Testis (tissue), 2 donors: ENCODE measurements at regions not wholly inside any gene's neighbourhood (a gene's known extent, or its start where the extent isn't known, plus 50 kb on each side); places are given as distances from the start of the nearest gene placed in this dataset.

Experiments
- DNase-seq: peaks from one replicate; pipeline ENCODE4 v3.0.0-alpha.2; 2019
- H3K27ac ChIP-seq, 2 donors: fragments of 200-600 bp; sonication (generic); one replicate each; pipeline ENCODE4 v1.5.1; 2019
- H3K27me3 ChIP-seq: fragments of 200-600 bp; sonication (generic); one replicate; pipeline ENCODE4 v1.5.1; 2019
- H3K36me3 ChIP-seq: fragments of 200-600 bp; sonication (generic); one replicate; pipeline ENCODE4 v1.5.1; 2017; ENCODE audit warnings: low read depth; ENCODE audit errors: missing control alignments
- H3K4me1 ChIP-seq: fragments of 200-600 bp; sonication (generic); one replicate; pipeline ENCODE4 v1.5.1; 2019
- H3K4me3 ChIP-seq, 2 donors: fragments of 200-600 bp; sonication (generic); one replicate each; pipeline ENCODE4 v1.5.1; 2017 to 2019
- H3K9me3 ChIP-seq: fragments of 200-600 bp; sonication (generic); one replicate; pipeline ENCODE4 v1.5.1; 2017
- POLR2A ChIP-seq: fragments of 450-650 bp; IDR thresholded peaks from one replicate; pipeline ENCODE4 v1.6.1; 2017; ENCODE audit warnings: antibody characterized with exemption, mild to moderate bottlenecking, moderate library complexity
- WGBS, 2 donors: methylation state at CpG; one replicate each; pipeline ENCODE4 v1.1.5; 2018; 5-methylcytosine and 5-hydroxymethylcytosine counted together
- intact Hi-C: fragments of 100-400 bp; cut with DNase I; formaldehyde crosslinking; loops from one replicate; pipeline ENCODE4 v1.15.1; 2023; ENCODE audit warnings: low total_unique reads
- TF ChIP-seq, protein P1 (sequence below), 3 experiments: fragments of 450-650 bp in 2 of 3; fragments of 200-600 bp in 1 of 3; sonication (generic) in 1 of 3; IDR thresholded peaks; one replicate each; pipeline ENCODE4 v1.5.1; 2016 to 2019; ENCODE audit warnings: antibody characterized with exemption in 3 of 3, mild to moderate bottlenecking in 2 of 3, moderate library complexity in 1 of 3

GRCh38 chr1:95396557-95396956, 162.5 kb downstream of the RWDD3 start:
- Histone ChIP-seq H3K27me3 (no peaks in the 10 kb centered on the region), H3K4me1 (no peaks in the 10 kb centered on the region), H3K36me3 (no peaks in the 10 kb centered on the region), H3K27ac (no peak overlapping the region), H3K9me3 (no peaks in the 10 kb centered on the region), H3K4me3 (no peak overlapping the region)
- TF ChIP-seq, protein P1, sequence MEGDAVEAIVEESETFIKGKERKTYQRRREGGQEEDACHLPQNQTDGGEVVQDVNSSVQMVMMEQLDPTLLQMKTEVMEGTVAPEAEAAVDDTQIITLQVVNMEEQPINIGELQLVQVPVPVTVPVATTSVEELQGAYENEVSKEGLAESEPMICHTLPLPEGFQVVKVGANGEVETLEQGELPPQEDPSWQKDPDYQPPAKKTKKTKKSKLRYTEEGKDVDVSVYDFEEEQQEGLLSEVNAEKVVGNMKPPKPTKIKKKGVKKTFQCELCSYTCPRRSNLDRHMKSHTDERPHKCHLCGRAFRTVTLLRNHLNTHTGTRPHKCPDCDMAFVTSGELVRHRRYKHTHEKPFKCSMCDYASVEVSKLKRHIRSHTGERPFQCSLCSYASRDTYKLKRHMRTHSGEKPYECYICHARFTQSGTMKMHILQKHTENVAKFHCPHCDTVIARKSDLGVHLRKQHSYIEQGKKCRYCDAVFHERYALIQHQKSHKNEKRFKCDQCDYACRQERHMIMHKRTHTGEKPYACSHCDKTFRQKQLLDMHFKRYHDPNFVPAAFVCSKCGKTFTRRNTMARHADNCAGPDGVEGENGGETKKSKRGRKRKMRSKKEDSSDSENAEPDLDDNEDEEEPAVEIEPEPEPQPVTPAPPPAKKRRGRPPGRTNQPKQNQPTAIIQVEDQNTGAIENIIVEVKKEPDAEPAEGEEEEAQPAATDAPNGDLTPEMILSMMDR (IDR thresholded peaks at IDR 0.05): no peak
- no peak for TF ChIP-seq POLR2A
- 62 to 64% methylated on average over 3 of the region's 3 CpGs for WGBS, 2 donors
- no peak for DNase-seq
- intact Hi-C loops: no loop called here

DNA sequence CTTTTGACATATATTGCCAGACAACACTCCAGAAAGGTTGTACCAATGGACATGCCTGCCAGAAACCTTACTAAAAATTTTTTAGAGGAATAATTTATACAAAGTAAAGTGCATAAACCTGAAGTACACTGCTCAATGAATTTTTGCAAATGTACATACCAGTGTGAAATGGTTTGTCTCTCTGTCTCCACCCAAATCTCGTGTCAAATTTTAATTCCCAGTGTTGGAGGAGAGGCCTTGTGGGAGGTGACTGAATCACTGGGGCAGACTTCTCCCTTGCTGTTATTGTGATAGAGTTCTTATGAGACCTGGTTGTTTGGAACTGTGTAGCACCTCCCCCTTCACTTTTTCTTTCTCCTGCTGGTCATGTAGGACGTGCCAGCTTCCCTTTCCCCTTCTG, 168.8 kb downstream of the RWDD3 start:
- Histone ChIP-seq H3K27me3 (no peaks in the 10 kb centered on the region), H3K4me1 (peaks cover 3% of the 10 kb centered on the region), H3K9me3 (no peaks in the 10 kb centered on the region), H3K27ac (no peak overlapping the region), H3K4me3 (no peak overlapping the region), H3K36me3 (no peaks in the 10 kb centered on the region)
- whole genome bisulfite sequencing, 2 donors: 77 to 82% methylated on average over 2 of the region's 2 CpGs
- no peak for DNase-seq
- intact Hi-C loops: no loop called here
- TF ChIP-seq, protein P1 (IDR thresholded peaks at IDR 0.05): no peak
- TF ChIP-seq POLR2A: no peak

GRCh38 chr1:95406279-95406678, 172.3 kb downstream of the RWDD3 start:
- TF ChIP-seq POLR2A: no peak
- TF ChIP-seq, protein P1 (IDR thresholded peaks at IDR 0.05): no peak
- DNase-seq: no peak
- Histone ChIP-seq H3K9me3 (no peaks in the 10 kb centered on the region), H3K27ac (no peak overlapping the region), H3K27me3 (no peaks in the 10 kb centered on the region), H3K4me1 (peaks cover 3% of the 10 kb centered on the region), H3K4me3 (no peak overlapping the region), H3K36me3 (no peaks in the 10 kb centered on the region)
- intact Hi-C loops: no loop called here
- WGBS, 2 donors: 48 to 63% methylated on average over 1 of the region's 1 CpG

- 55 to 65% methylated on average over 7 to 10 of the region's 10 CpGs for WGBS, 2 donors
- Histone ChIP-seq H3K4me1 (peaks cover 3% of the 10 kb centered on the region), H3K9me3 (no peaks in the 10 kb centered on the region), H3K27ac (no peak overlapping the region), H3K36me3 (no peaks in the 10 kb centered on the region), H3K4me3 (no peak overlapping the region), H3K27me3 (no peaks in the 10 kb centered on the region)
- no peak for DNase-seq
- no peak for TF ChIP-seq POLR2A
- TF ChIP-seq, protein P1 (IDR thresholded peaks at IDR 0.05): no peak
- intact Hi-C loops: no loop called here
Observed at GRCh38 chr1:95407131-95407885, 173.3 kb downstream of the RWDD3 start.

DNA sequence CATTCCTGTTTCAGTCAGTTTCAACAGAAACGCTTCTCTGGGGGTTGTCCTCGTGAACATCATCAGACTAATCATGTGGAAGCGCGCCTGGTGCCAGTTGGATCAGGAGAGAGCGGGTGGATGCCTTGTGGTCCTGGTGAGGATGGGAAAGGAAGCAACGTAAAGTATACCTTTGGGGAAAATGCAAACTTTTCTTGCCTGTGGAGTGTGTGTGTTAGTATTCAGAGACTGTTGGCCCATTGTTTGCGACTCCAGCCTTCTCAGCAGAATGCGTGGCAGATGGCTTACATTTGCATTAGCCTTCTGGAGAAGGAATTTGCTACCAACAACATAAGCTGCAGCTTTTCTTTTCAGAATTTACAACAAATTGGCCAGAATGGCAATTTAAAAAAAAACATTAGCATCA, 173.9 kb downstream of the RWDD3 start:
- Histone ChIP-seq H3K36me3 (no peaks in the 10 kb centered on the region), H3K9me3 (no peaks in the 10 kb centered on the region), H3K4me3 (no peak overlapping the region), H3K4me1 (peaks cover 3% of the 10 kb centered on the region), H3K27ac (no peak overlapping the region), H3K27me3 (no peaks in the 10 kb centered on the region)
- WGBS, 2 donors: 71 to 78% methylated on average over 8 of the region's 8 CpGs
- DNase-seq: no peak
- TF ChIP-seq, protein P1 (IDR thresholded peaks at IDR 0.05): no peak
- TF ChIP-seq POLR2A: no peak
- intact Hi-C loops: no loop called here
